ENCODE measurements at regions not wholly inside any gene's neighbourhood (a gene's known extent, or its start where the extent isn't known, plus 50 kb on each side); places are given as distances from the start of the nearest gene placed in this dataset.

DNA sequence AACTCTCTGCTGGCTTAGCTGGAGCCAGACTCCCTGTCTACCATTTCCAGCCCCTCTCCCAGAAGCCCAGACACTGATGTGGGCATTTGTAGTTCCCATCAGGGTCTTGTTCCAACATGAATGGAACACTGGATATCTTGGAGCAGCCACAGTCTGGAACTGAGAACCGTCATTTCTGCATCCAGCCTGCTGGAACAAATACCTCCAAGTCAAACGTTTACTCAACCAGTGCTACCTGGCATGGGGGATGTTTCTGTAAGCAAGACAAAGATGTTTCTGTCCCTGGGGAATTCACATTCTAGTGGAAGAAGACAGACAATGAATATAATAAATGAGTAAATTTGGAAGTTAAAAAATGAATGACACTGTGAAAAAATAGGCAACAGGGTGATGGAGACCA lies 70.8 kb upstream of the ZNF438 start:
- no peak for TF ChIP-seq POLR2A (IDR thresholded peaks at IDR 0.05; ENCODE audit: extremely low read depth, insufficient read length)
- TF ChIP-seq, protein P1, sequence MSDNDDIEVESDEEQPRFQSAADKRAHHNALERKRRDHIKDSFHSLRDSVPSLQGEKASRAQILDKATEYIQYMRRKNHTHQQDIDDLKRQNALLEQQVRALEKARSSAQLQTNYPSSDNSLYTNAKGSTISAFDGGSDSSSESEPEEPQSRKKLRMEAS (IDR thresholded peaks at IDR 0.05; ENCODE audit: low read depth, low read length): no peak
- TF ChIP-seq, protein P2, sequence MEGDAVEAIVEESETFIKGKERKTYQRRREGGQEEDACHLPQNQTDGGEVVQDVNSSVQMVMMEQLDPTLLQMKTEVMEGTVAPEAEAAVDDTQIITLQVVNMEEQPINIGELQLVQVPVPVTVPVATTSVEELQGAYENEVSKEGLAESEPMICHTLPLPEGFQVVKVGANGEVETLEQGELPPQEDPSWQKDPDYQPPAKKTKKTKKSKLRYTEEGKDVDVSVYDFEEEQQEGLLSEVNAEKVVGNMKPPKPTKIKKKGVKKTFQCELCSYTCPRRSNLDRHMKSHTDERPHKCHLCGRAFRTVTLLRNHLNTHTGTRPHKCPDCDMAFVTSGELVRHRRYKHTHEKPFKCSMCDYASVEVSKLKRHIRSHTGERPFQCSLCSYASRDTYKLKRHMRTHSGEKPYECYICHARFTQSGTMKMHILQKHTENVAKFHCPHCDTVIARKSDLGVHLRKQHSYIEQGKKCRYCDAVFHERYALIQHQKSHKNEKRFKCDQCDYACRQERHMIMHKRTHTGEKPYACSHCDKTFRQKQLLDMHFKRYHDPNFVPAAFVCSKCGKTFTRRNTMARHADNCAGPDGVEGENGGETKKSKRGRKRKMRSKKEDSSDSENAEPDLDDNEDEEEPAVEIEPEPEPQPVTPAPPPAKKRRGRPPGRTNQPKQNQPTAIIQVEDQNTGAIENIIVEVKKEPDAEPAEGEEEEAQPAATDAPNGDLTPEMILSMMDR (IDR thresholded peaks at IDR 0.05; ENCODE audit: low read depth, low read length): no peak

Data from NB4 (cell line).